SKM-1 treated with dmso at 0.1 percent for 144 hours (cell line): ENCODE measurements at regions not wholly inside any gene's neighbourhood (a gene's known extent, or its start where the extent isn't known, plus 50 kb on each side); places are given as distances from the start of the nearest gene placed in this dataset.
A peak's percentile ranks its signal among the peaks of the same experiment; 100 is the strongest.
"Not testable (repeated sequence)": the region's sequence is repeated elsewhere in the genome, so short reads cannot be mapped to it uniquely, and the experiment has no call there.

Experiments used
- DNase-seq: peaks from one replicate; lab custom pipeline; 2025; ENCODE audit not compliant: unreplicated experiment; lab: John Stamatoyannopoulos, UW

GRCh38 chr6:134791243-134791843 is 158.6 kb downstream of the ALDH8A1 start:
- not testable (repeated sequence) for DNase-seq

GRCh38 chr6:134787261-134787877 is 162.5 kb downstream of the ALDH8A1 start:
- DNase-seq, result no peak

- no peak for DNase-seq
These were observed 165.6 kb downstream of the ALDH8A1 start for GRCh38 chr6:134784336-134784735.

- DNase-seq, result no peak
These were observed 171.5 kb downstream of the ALDH8A1 start for GRCh38 chr6:134778431-134778830.

GRCh38 chr6:134774201-134774638 is 175.7 kb downstream of the ALDH8A1 start:
- DNase-seq, result no peak

- DNase-seq, result no peak
These were observed 177.1 kb downstream of the ALDH8A1 start for GRCh38 chr6:134772671-134773360.

- peak; percentile 5 for DNase-seq
These were observed 181.0 kb downstream of the ALDH8A1 start for GRCh38 chr6:134768931-134769330.

GRCh38 chr6:134766497-134766896 is 183.4 kb downstream of the ALDH8A1 start:
- no peak for DNase-seq

- no peak for DNase-seq
These were observed 185.2 kb downstream of the ALDH8A1 start for GRCh38 chr6:134764741-134765140.

GRCh38 chr6:134763575-134763974 is 186.3 kb downstream of the ALDH8A1 start:
- DNase-seq, result not testable (repeated sequence)

- no peak for DNase-seq
These were observed 191.3 kb downstream of the ALDH8A1 start for GRCh38 chr6:134758621-134759020.

- no peak for DNase-seq
These were observed 192.0 kb downstream of the ALDH8A1 start for GRCh38 chr6:134757911-134758361.

GRCh38 chr6:134756374-134757025 is 193.4 kb downstream of the ALDH8A1 start:
- DNase-seq, result no peak

- DNase-seq, result no peak
These were observed 195.7 kb downstream of the ALDH8A1 start for GRCh38 chr6:134754013-134754690.

GRCh38 chr6:134753001-134753400 is 196.9 kb downstream of the ALDH8A1 start:
- no peak for DNase-seq

- DNase-seq, result no peak
These were observed 197.5 kb downstream of the ALDH8A1 start for GRCh38 chr6:134752445-134752844.

- no peak for DNase-seq
These were observed 199.2 kb downstream of the ALDH8A1 start for GRCh38 chr6:134750669-134751068.

GRCh38 chr6:134748484-134748883 is 201.4 kb downstream of the ALDH8A1 start:
- no peak for DNase-seq

GRCh38 chr6:134747197-134747596 is 202.7 kb downstream of the ALDH8A1 start:
- not testable (repeated sequence) for DNase-seq

GRCh38 chr6:134746140-134746539 is 203.8 kb downstream of the ALDH8A1 start:
- DNase-seq, result no peak

- not testable (repeated sequence) for DNase-seq
These were observed 204.7 kb downstream of the ALDH8A1 start for GRCh38 chr6:134745192-134745591.
